ENCODE measurements at regions not wholly inside any gene's neighbourhood (a gene's known extent, or its start where the extent isn't known, plus 50 kb on each side); places are given as distances from the start of the nearest gene placed in this dataset.

GRCh38 chr1:201707656-201708055 is 121.3 kb upstream of the IPO9 start:
- Histone ChIP-seq H3K27ac (ENCODE audit: control insufficient read depth, insufficient read depth) (no peak overlapping the region), H3K27me3 (replicated peaks in 1 of 2; ENCODE audit: control insufficient read depth in 2 of 2, insufficient read depth in 2 of 2, low read length in 1 of 2) (no peaks in the 10 kb centered on the region), H3K36me3 (ENCODE audit: control insufficient read depth in 2 of 2, insufficient read depth in 2 of 2, low read length in 1 of 2) (no peaks in the 10 kb centered on the region), H3K4me3 (no peak overlapping the region), H3K4me2 (ENCODE audit: control insufficient read depth, insufficient read depth) (no peak overlapping the region), H3K9me3 (replicated peaks; ENCODE audit: control insufficient read depth, insufficient read depth, low read length) (no peaks in the 10 kb centered on the region), H4K20me1 (ENCODE audit: control insufficient read depth, insufficient read depth) (no peaks in the 10 kb centered on the region), H3K79me2 (ENCODE audit: control insufficient read depth, insufficient read depth, low read length) (no peaks in the 10 kb centered on the region), H2AFZ (ENCODE audit: control insufficient read depth, low read depth, low read length) (no peak overlapping the region), H3K4me1 (ENCODE audit: control insufficient read depth, insufficient read depth, low read length) (no peaks in the 10 kb centered on the region; the same call in 1 of the 2 replicates), H3K9ac (ENCODE audit: control insufficient read depth, insufficient read depth, low read length) (no peak overlapping the region)
- BruUV-seq (replicated peaks): no TSS peak
- POLR2A ChIA-PET: no interaction called here
- 0% methylated on average over 2 of the region's 2 CpGs for WGBS (ENCODE audit: insufficient coverage, insufficient replicate concordance, low lambda C conversion rate, missing lambda C conversion rate)
- intact Hi-C loops (cut with micrococcal nuclease; ENCODE audit: unreplicated experiment) (no loop called here), in situ Hi-C loops (cut with MboI) (loop anchor here (5.0 kb wide), 2 partner anchors 80 to 145 kb away; no protein-coding TSS in a partner anchor)
- TF ChIP-seq RBBP5 (conservative IDR thresholded peaks at IDR 0.05) (no peak), ATF7 (IDR thresholded peaks at IDR 0.05; ENCODE audit: low read depth) (no peak), KLF5 (IDR thresholded peaks at IDR 0.05; ENCODE audit: partially characterized antibody) (no peak), GATAD2B (conservative IDR thresholded peaks at IDR 0.05; ENCODE audit: low read depth) (no peak), SUPT20H (IDR thresholded peaks at IDR 0.05; ENCODE audit: borderline replicate concordance, control insufficient read depth, low read depth, low read length) (no peak), ATF3 (IDR thresholded peaks at IDR 0.05; ENCODE audit: borderline replicate concordance, extremely low read depth, low read depth, low read length) (no peak), IKZF1 (conservative IDR thresholded peaks at IDR 0.05) (no peak), TARDBP (IDR thresholded peaks at IDR 0.05; ENCODE audit: borderline replicate concordance) (no peak), RB1 (IDR thresholded peaks at IDR 0.05; ENCODE audit: borderline replicate concordance) (no peak), NRF1 (conservative IDR thresholded peaks at IDR 0.05; ENCODE audit: low read depth, low read length) (no peak), ZBTB33 (IDR thresholded peaks at IDR 0.05) (no peak), BACH1 (IDR thresholded peaks at IDR 0.05; ENCODE audit: borderline replicate concordance) (no peak)
- TF ChIP-seq, protein P1, sequence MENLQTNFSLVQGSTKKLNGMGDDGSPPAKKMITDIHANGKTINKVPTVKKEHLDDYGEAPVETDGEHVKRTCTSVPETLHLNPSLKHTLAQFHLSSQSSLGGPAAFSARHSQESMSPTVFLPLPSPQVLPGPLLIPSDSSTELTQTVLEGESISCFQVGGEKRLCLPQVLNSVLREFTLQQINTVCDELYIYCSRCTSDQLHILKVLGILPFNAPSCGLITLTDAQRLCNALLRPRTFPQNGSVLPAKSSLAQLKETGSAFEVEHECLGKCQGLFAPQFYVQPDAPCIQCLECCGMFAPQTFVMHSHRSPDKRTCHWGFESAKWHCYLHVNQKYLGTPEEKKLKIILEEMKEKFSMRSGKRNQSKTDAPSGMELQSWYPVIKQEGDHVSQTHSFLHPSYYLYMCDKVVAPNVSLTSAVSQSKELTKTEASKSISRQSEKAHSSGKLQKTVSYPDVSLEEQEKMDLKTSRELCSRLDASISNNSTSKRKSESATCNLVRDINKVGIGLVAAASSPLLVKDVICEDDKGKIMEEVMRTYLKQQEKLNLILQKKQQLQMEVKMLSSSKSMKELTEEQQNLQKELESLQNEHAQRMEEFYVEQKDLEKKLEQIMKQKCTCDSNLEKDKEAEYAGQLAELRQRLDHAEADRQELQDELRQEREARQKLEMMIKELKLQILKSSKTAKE (IDR thresholded peaks at IDR 0.05; ENCODE audit: low read depth, poor library complexity, severe bottlenecking): no peak
- TF ChIP-seq, protein P2, sequence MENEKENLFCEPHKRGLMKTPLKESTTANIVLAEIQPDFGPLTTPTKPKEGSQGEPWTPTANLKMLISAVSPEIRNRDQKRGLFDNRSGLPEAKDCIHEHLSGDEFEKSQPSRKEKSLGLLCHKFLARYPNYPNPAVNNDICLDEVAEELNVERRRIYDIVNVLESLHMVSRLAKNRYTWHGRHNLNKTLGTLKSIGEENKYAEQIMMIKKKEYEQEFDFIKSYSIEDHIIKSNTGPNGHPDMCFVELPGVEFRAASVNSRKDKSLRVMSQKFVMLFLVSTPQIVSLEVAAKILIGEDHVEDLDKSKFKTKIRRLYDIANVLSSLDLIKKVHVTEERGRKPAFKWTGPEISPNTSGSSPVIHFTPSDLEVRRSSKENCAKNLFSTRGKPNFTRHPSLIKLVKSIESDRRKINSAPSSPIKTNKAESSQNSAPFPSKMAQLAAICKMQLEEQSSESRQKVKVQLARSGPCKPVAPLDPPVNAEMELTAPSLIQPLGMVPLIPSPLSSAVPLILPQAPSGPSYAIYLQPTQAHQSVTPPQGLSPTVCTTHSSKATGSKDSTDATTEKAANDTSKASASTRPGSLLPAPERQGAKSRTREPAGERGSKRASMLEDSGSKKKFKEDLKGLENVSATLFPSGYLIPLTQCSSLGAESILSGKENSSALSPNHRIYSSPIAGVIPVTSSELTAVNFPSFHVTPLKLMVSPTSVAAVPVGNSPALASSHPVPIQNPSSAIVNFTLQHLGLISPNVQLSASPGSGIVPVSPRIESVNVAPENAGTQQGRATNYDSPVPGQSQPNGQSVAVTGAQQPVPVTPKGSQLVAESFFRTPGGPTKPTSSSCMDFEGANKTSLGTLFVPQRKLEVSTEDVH (IDR thresholded peaks at IDR 0.05; ENCODE audit: low read depth, partially characterized antibody): no peak
- TF ChIP-seq, protein P3, sequence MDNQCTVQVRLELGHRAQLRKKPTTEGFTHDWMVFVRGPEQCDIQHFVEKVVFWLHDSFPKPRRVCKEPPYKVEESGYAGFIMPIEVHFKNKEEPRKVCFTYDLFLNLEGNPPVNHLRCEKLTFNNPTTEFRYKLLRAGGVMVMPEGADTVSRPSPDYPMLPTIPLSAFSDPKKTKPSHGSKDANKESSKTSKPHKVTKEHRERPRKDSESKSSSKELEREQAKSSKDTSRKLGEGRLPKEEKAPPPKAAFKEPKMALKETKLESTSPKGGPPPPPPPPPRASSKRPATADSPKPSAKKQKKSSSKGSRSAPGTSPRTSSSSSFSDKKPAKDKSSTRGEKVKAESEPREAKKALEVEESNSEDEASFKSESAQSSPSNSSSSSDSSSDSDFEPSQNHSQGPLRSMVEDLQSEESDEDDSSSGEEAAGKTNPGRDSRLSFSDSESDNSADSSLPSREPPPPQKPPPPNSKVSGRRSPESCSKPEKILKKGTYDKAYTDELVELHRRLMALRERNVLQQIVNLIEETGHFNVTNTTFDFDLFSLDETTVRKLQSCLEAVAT (IDR thresholded peaks at IDR 0.05): no peak
- DNase-seq (ENCODE audit: low read depth, low spot score): no peak
- FAIRE-seq: no peak
- ATAC-seq: no peak
- RAD21 ChIA-PET (ENCODE audit: unreplicated experiment): interaction anchor here (1.5 to 4.5 kb wide), 2 partner anchors 87 to 148 kb away, joined by 5 to 64 read pairs; no protein-coding TSS in a partner anchor
- CTCF ChIA-PET: interaction anchor here (0.7 to 14.7 kb wide), 7 partner anchors 12 to 226 kb away, joined by 3 to 332 read pairs (median 4); no protein-coding TSS in a partner anchor
- SMC1A ChIA-PET (ENCODE audit: uncharacterized antibody, unreplicated experiment): interaction anchor here (5.5 kb wide), 1 partner anchor 85 kb away, joined by 43 read pairs; no protein-coding TSS in a partner anchor

All from GM12878 (cell line).